Inferior parietal cortex (tissue), 1 donor: ENCODE measurements at regions not wholly inside any gene's neighbourhood (a gene's known extent, or its start where the extent isn't known, plus 50 kb on each side); places are given as distances from the start of the nearest gene placed in this dataset.
"Not testable (repeated sequence)": the region's sequence is repeated elsewhere in the genome, so short reads cannot be mapped to it uniquely, and the experiment has no call there.

ENCODE experiments used
- DNase-seq: peaks from one replicate; pipeline ENCODE4 v3.0.0-alpha.2; 2016; ENCODE audit errors: extremely low spot score

- no peak for DNase-seq
Measured at GRCh38 chr5:42989190-42989589, 50.9 kb downstream of the ANXA2R start.

- no peak for DNase-seq
Measured at GRCh38 chr5:42988568-42988967, 51.6 kb downstream of the ANXA2R start.

GRCh38 chr5:42985129-42986037, 54.7 kb downstream of the ANXA2R start:
- DNase-seq = no peak

- no peak for DNase-seq
Measured at GRCh38 chr5:42984307-42984706, 55.8 kb downstream of the ANXA2R start.

GRCh38 chr5:42982107-42982622, 58.0 kb downstream of the ANXA2R start:
- no peak for DNase-seq

- not testable (repeated sequence) for DNase-seq
Measured at GRCh38 chr5:42981417-42982106, 58.6 kb downstream of the ANXA2R start.

- not testable (repeated sequence) for DNase-seq
Measured at GRCh38 chr5:42981015-42981414, 59.1 kb downstream of the ANXA2R start.

GRCh38 chr5:42980391-42980790, 59.7 kb downstream of the ANXA2R start:
- DNase-seq = not testable (repeated sequence)

- DNase-seq = not testable (repeated sequence)
Measured at GRCh38 chr5:42979242-42979641, 60.9 kb downstream of the ANXA2R start.

- DNase-seq = no peak
Measured at GRCh38 chr5:42974536-42974935, 65.6 kb downstream of the ANXA2R start.

- no peak for DNase-seq
Measured at GRCh38 chr5:42970636-42971559, 69.2 kb downstream of the ANXA2R start.

GRCh38 chr5:42965934-42966333, 74.2 kb downstream of the ANXA2R start:
- DNase-seq = no peak

GRCh38 chr5:42963412-42963811, 76.7 kb downstream of the ANXA2R start:
- no peak for DNase-seq

GRCh38 chr5:42962124-42962523, 78.0 kb downstream of the ANXA2R start:
- no peak for DNase-seq

- DNase-seq = no peak
Measured at GRCh38 chr5:42960506-42960905, 79.6 kb downstream of the ANXA2R start.

GRCh38 chr5:42956551-42956950, 83.6 kb downstream of the ANXA2R start:
- DNase-seq = no peak

- DNase-seq = no peak
Measured at GRCh38 chr5:42953041-42953440, 87.1 kb downstream of the ANXA2R start.

GRCh38 chr5:42952578-42952974, 87.5 kb downstream of the ANXA2R start:
- no peak for DNase-seq

GRCh38 chr5:42951293-42951840, 88.8 kb downstream of the ANXA2R start:
- DNase-seq = no peak

- no peak for DNase-seq
Measured at GRCh38 chr5:42950456-42951292, 89.4 kb downstream of the ANXA2R start.

GRCh38 chr5:42950116-42950455, 90.0 kb downstream of the ANXA2R start:
- DNase-seq = no peak
